A549 (cell line): ENCODE measurements at regions not wholly inside any gene's neighbourhood (a gene's known extent, or its start where the extent isn't known, plus 50 kb on each side); places are given as distances from the start of the nearest gene placed in this dataset.

Source experiments
- ATAC-seq, 2 experiments: fragments of 200-7000 bp in 1 of 2; fragments of >200 bp in 1 of 2; cut with Nextera tagmentation in 1 of 2; cut with Tn5 transposase in 1 of 2; 3 replicates each; pipeline versions ENCODE4 v1.8.0 to v1.9.1; 2018 to 2020; ENCODE audit warnings: mild to moderate bottlenecking in 1 of 2, moderate library complexity in 1 of 2
- CTCF ChIA-PET: fragments of 300-600 bp; sonication (Branson Sonifier 250); formaldehyde crosslinking; extraction: SDS; loops from one replicate; lab custom pipeline; 2021; ENCODE audit warnings: antibody characterized with exemption, inconsistent platforms; lab: Yijun Ruan, JAX
- POLR2A ChIA-PET: fragments of 350-600 bp; formaldehyde crosslinking; extraction: SDS; loops from one replicate; lab custom pipeline; 2021; ENCODE audit warnings: antibody characterized with exemption, inconsistent platforms; lab: Yijun Ruan, JAX
- DNase-seq, 2 experiments: peaks; one replicate each; pipeline versions ENCODE4 v3.0.0 to v3.0.0-alpha.2; 2011 to 2016; ENCODE audit warnings: low read depth in 1 of 2, low spot score in 1 of 2
- FAIRE-seq: peaks from 2 replicates; lab custom pipeline; 2011; peaks lifted over from hg19 to GRCh38; lab: Jason Lieb, UNC
- H3K27ac ChIP-seq, 2 experiments: fragments of >200 bp; sonication (Bioruptor Twin); formaldehyde crosslinking; 3 replicates each; pipeline ENCODE4 v1.5.1; 2016 to 2017
- H3K4me1 ChIP-seq: fragments of >200 bp; sonication (Bioruptor Twin); formaldehyde crosslinking; 3 replicates; pipeline ENCODE4 v1.6.1; 2016
- H3K4me2 ChIP-seq: fragments of >200 bp; sonication (Bioruptor Twin); formaldehyde crosslinking; 3 replicates; pipeline ENCODE4 v1.6.1; 2016
- H3K4me3 ChIP-seq: fragments of >200 bp; sonication (Bioruptor Twin); formaldehyde crosslinking; 3 replicates; pipeline ENCODE4 v1.5.1; 2016
- H3K9me3 ChIP-seq: fragments of >200 bp; sonication (Bioruptor Twin); formaldehyde crosslinking; 3 replicates; pipeline ENCODE4 v1.6.1; 2016
- BHLHE40 ChIP-seq: IDR thresholded peaks from 2 replicates; pipeline ENCODE4 v1.6.1; 2012; ENCODE audit warnings: low read depth, low read length, inconsistent platforms
- CBX8 ChIP-seq: fragments of 200-600 bp; sonication (generic); IDR thresholded peaks from 2 replicates; pipeline ENCODE4 v1.6.1; 2016
- CTCF ChIP-seq: fragments of >200 bp; sonication (Bioruptor Twin); formaldehyde crosslinking; IDR thresholded peaks from 3 replicates; pipeline ENCODE4 v1.5.1; 2016
- EHF ChIP-seq: fragments of 250-450 bp; sonication (Bioruptor Pico); IDR thresholded peaks from 2 replicates; pipeline ENCODE4 v1.5.0; 2020; ENCODE audit warnings: mild to moderate bottlenecking
- ESRRA ChIP-seq: fragments of 150-350 bp; IDR thresholded peaks from 2 replicates; pipeline ENCODE4 v1.6.1; 2014; ENCODE audit warnings: mild to moderate bottlenecking, low read length, borderline replicate concordance
- HDAC2 ChIP-seq: fragments of 200-600 bp; sonication (generic); IDR thresholded peaks from 2 replicates; pipeline ENCODE4 v1.6.1; 2016
- HOXA7 ChIP-seq: fragments of 250-450 bp; sonication (Bioruptor Pico); IDR thresholded peaks from 2 replicates; pipeline ENCODE4 v1.5.0; 2020; ENCODE audit warnings: mild to moderate bottlenecking, moderate library complexity
- MAFK ChIP-seq: fragments of 450-650 bp; IDR thresholded peaks from 2 replicates; pipeline ENCODE4 v1.6.1; 2014; ENCODE audit not compliant: partially characterized antibody
- MAX ChIP-seq: IDR thresholded peaks from 2 replicates; pipeline ENCODE4 v1.6.1; 2012
- MAZ ChIP-seq: fragments of 150-350 bp; IDR thresholded peaks from 2 replicates; pipeline ENCODE4 v1.6.1; 2014; ENCODE audit warnings: antibody characterized with exemption, low read depth, low read length, borderline replicate concordance
- PHF8 ChIP-seq: fragments of 200-600 bp; sonication (generic); IDR thresholded peaks from 2 replicates; pipeline ENCODE4 v1.6.1; 2016; ENCODE audit warnings: low read depth, mild to moderate bottlenecking, antibody characterized with exemption, moderate library complexity, borderline replicate concordance
- RAD21 ChIP-seq, 2 experiments: fragments of >200 bp in 1 of 2; sonication (Bioruptor Twin) in 1 of 2; formaldehyde crosslinking in 1 of 2; IDR thresholded peaks in 1 of 2; conservative IDR thresholded peaks in 1 of 2; 2 replicates in 1 of 2; 3 replicates in 1 of 2; pipeline ENCODE4 v1.6.1; 2012 to 2018; ENCODE audit warnings: inconsistent platforms in 1 of 2
- RARB ChIP-seq: fragments of 250-450 bp; sonication (Bioruptor Pico); IDR thresholded peaks from 2 replicates; pipeline ENCODE4 v1.8.0; 2021; ENCODE audit warnings: mild to moderate bottlenecking, moderate library complexity
- RFX5 ChIP-seq: fragments of 450-650 bp; IDR thresholded peaks from 2 replicates; pipeline ENCODE4 v1.7.1; 2014; ENCODE audit warnings: antibody characterized with exemption, mild to moderate bottlenecking, moderate library complexity
- SMC3 ChIP-seq: fragments of >200 bp; sonication (Bioruptor Twin); formaldehyde crosslinking; IDR thresholded peaks from 3 replicates; pipeline ENCODE4 v1.6.1; 2018; ENCODE audit warnings: inconsistent platforms
- SREBF2 ChIP-seq: fragments of 450-650 bp; IDR thresholded peaks from 2 replicates; pipeline ENCODE4 v1.6.1; 2014; ENCODE audit warnings: mild to moderate bottlenecking, moderate library complexity
- TP53 ChIP-seq: fragments of 250-450 bp; sonication (Bioruptor Pico); IDR thresholded peaks from 2 replicates; pipeline ENCODE4 v1.5.0; 2021; ENCODE audit warnings: mild to moderate bottlenecking, moderate library complexity
- USF2 ChIP-seq: fragments of 450-650 bp; IDR thresholded peaks from 2 replicates; pipeline ENCODE4 v1.6.1; 2014; ENCODE audit warnings: antibody characterized with exemption
- ZC3H11A ChIP-seq: fragments of 450-650 bp; IDR thresholded peaks from 2 replicates; pipeline ENCODE4 v1.6.1; 2014; ENCODE audit warnings: antibody characterized with exemption, mild to moderate bottlenecking
- WGBS: methylation state at CpG from one replicate; pipeline ENCODE4 v1.1.6; 2017; ENCODE audit errors: missing lambda C conversion rate; 5-methylcytosine and 5-hydroxymethylcytosine counted together
- TF ChIP-seq, protein P1 (sequence below): fragments of >200 bp; sonication (Bioruptor Twin); formaldehyde crosslinking; IDR thresholded peaks from 2 replicates; pipeline ENCODE4 v1.6.1; 2016
- TF ChIP-seq, protein P2 (sequence below): fragments of 250-450 bp; sonication (Bioruptor Pico); IDR thresholded peaks from 2 replicates; pipeline ENCODE4 v1.5.0; 2021; ENCODE audit warnings: mild to moderate bottlenecking, moderate library complexity, borderline replicate concordance
- TF ChIP-seq, protein P3 (sequence below): fragments of 200-600 bp; sonication (generic); IDR thresholded peaks from 2 replicates; pipeline ENCODE4 v1.6.1; 2016; ENCODE audit warnings: antibody characterized with exemption, mild to moderate bottlenecking, moderate library complexity
- TF ChIP-seq, protein P4 (sequence below): fragments of 250-450 bp; sonication (Bioruptor Pico); IDR thresholded peaks from 2 replicates; pipeline ENCODE4 v1.5.0; 2020; ENCODE audit warnings: low read depth, mild to moderate bottlenecking, moderate library complexity

GRCh38 chr5:62779010-62779422, 200.4 kb downstream of the LRRC70 start:
- 18% methylated on average over 5 of the region's 5 CpGs for WGBS
- Histone ChIP-seq H3K4me1 (no peaks in the 10 kb centered on the region), H3K4me3 (no peak overlapping the region), H3K9me3 (no peaks in the 10 kb centered on the region), H3K27ac (no peak overlapping the region), H3K4me2 (no peak overlapping the region)
- CTCF ChIA-PET, result interaction anchor here (0.5 to 3.6 kb wide), 23 partner anchors 9 to 348 kb away, joined by 3 to 28 read pairs (median 4); no protein-coding TSS in a partner anchor
- DNase-seq, result peak; percentile 66 to 70
- no peak for FAIRE-seq
- POLR2A ChIA-PET, result no interaction called here
- ATAC-seq, result peak; percentile 96 to 97
- TF ChIP-seq, protein P1, sequence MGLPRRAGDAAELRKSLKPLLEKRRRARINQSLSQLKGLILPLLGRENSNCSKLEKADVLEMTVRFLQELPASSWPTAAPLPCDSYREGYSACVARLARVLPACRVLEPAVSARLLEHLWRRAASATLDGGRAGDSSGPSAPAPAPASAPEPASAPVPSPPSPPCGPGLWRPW, result no peak
- peak; percentile 85 to 88 for TF ChIP-seq RAD21 (conservative IDR thresholded peaks at IDR 0.05 in 1 of 2, IDR thresholded peaks at IDR 0.05 in 1 of 2)
- no peak for TF ChIP-seq RFX5
- TF ChIP-seq HDAC2, result no peak
- peak; percentile 81 for TF ChIP-seq SMC3
- TF ChIP-seq CTCF, result peak; percentile 83

- Histone ChIP-seq H3K27ac (no peak overlapping the region), H3K9me3 (no peaks in the 10 kb centered on the region), H3K4me1 (no peaks in the 10 kb centered on the region), H3K4me2 (no peak overlapping the region), H3K4me3 (no peak overlapping the region)
- FAIRE-seq (no peak), DNase-seq (no peak), ATAC-seq (peak; percentile 36 to 66; a peak in 4 of 6 replicates)
- ChIA-PET CTCF (interaction anchor here (0.5 to 3.6 kb wide), 24 partner anchors 9 to 348 kb away, joined by 3 to 28 read pairs (median 4); no protein-coding TSS in a partner anchor), POLR2A (no interaction called here)
- WGBS, result 42% methylated on average over 3 of the region's 3 CpGs
- no peak for TF ChIP-seq MAX
- no peak for TF ChIP-seq CTCF
- no peak for TF ChIP-seq EHF (CRISPR knock-in tag)
- TF ChIP-seq ZC3H11A, result no peak
- no peak for TF ChIP-seq RAD21 (conservative IDR thresholded peaks at IDR 0.05 in 1 of 2, IDR thresholded peaks at IDR 0.05 in 1 of 2)
- TF ChIP-seq MAFK, result no peak
- no peak for TF ChIP-seq TP53 (CRISPR knock-in tag)
- TF ChIP-seq MAZ, result no peak
- TF ChIP-seq USF2, result no peak
- no peak for TF ChIP-seq RARB (CRISPR knock-in tag)
- TF ChIP-seq ESRRA, result no peak
- TF ChIP-seq, protein P2, sequence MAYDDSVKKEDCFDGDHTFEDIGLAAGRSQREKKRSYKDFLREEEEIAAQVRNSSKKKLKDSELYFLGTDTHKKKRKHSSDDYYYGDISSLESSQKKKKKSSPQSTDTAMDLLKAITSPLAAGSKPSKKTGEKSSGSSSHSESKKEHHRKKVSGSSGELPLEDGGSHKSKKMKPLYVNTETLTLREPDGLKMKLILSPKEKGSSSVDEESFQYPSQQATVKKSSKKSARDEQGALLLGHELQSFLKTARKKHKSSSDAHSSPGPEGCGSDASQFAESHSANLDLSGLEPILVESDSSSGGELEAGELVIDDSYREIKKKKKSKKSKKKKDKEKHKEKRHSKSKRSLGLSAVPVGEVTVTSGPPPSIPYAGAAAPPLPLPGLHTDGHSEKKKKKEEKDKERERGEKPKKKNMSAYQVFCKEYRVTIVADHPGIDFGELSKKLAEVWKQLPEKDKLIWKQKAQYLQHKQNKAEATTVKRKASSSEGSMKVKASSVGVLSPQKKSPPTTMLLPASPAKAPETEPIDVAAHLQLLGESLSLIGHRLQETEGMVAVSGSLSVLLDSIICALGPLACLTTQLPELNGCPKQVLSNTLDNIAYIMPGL (CRISPR knock-in tag), result no peak
- TF ChIP-seq, protein P3, sequence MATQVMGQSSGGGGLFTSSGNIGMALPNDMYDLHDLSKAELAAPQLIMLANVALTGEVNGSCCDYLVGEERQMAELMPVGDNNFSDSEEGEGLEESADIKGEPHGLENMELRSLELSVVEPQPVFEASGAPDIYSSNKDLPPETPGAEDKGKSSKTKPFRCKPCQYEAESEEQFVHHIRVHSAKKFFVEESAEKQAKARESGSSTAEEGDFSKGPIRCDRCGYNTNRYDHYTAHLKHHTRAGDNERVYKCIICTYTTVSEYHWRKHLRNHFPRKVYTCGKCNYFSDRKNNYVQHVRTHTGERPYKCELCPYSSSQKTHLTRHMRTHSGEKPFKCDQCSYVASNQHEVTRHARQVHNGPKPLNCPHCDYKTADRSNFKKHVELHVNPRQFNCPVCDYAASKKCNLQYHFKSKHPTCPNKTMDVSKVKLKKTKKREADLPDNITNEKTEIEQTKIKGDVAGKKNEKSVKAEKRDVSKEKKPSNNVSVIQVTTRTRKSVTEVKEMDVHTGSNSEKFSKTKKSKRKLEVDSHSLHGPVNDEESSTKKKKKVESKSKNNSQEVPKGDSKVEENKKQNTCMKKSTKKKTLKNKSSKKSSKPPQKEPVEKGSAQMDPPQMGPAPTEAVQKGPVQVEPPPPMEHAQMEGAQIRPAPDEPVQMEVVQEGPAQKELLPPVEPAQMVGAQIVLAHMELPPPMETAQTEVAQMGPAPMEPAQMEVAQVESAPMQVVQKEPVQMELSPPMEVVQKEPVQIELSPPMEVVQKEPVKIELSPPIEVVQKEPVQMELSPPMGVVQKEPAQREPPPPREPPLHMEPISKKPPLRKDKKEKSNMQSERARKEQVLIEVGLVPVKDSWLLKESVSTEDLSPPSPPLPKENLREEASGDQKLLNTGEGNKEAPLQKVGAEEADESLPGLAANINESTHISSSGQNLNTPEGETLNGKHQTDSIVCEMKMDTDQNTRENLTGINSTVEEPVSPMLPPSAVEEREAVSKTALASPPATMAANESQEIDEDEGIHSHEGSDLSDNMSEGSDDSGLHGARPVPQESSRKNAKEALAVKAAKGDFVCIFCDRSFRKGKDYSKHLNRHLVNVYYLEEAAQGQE, result no peak
- TF ChIP-seq, protein P4, sequence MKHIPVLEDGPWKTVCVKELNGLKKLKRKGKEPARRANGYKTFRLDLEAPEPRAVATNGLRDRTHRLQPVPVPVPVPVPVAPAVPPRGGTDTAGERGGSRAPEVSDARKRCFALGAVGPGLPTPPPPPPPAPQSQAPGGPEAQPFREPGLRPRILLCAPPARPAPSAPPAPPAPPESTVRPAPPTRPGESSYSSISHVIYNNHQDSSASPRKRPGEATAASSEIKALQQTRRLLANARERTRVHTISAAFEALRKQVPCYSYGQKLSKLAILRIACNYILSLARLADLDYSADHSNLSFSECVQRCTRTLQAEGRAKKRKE (CRISPR knock-in tag), result no peak
- TF ChIP-seq HOXA7 (CRISPR knock-in tag), result no peak
- TF ChIP-seq BHLHE40, result no peak
- TF ChIP-seq RFX5, result no peak
- TF ChIP-seq CBX8, result no peak
- TF ChIP-seq PHF8, result no peak
- TF ChIP-seq SREBF2, result no peak
Measured at GRCh38 chr5:62778316-62779009, 199.8 kb downstream of the LRRC70 start.
